GM18909 (cell line): ENCODE measurements at regions not wholly inside any gene's neighbourhood (a gene's known extent, or its start where the extent isn't known, plus 50 kb on each side); places are given as distances from the start of the nearest gene placed in this dataset.
"Not testable (repeated sequence)": the region's sequence is repeated elsewhere in the genome, so short reads cannot be mapped to it uniquely, and the experiment has no call there.

ENCODE experiments used
- ATAC-seq: cut with Tn5 transposase; IDR thresholded peaks from one replicate; pipeline ENCODE4 v1.9.1; 2021; ENCODE audit warnings: mild to moderate bottlenecking; ENCODE audit not compliant: unreplicated experiment, poor library complexity

GRCh38 chr1:58257003-58257402, 289.5 kb downstream of the OMA1 start:
- ATAC-seq = no peak

DNA sequence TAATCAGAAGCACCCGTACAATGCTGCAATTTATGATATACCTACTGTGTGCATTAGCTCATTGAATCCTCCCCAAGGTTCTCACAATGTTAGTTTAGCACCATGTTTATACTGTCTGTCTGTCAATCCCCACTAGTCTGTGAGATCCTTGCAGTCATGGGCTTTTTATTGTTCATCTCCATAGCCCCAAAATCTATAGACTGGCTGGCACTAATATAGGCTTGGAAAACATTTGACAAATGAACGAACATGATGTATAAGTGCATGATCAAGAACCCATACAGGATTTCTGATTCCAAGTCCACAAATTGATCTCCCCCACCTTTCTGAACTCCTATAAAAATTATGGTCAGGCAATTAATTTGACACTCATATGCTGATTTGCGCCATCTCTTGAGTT, 290.0 kb downstream of the OMA1 start:
- no peak for ATAC-seq

DNA sequence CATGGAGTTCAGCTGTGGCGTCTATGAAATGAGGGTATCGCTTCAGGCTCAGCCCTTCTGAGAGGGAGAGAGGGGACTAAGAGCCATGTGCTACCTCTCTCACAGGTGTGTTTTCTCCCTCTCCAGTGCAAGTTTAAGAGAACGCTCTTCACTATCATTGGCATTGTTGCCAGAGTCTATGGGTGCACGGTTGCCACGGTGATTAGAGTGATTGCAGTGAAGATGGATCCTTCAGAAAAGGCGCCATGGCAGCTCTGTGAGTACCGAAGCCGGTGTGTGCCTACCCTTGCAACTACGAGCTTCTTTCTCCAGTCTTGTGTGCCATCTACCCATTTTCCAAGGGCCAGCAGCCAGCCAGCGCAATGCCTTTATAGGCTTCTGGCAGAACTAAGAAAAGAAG, 290.5 kb downstream of the OMA1 start:
- no peak for ATAC-seq

- no peak for ATAC-seq
Observed at GRCh38 chr1:58255192-58255591, 291.3 kb downstream of the OMA1 start.

GRCh38 chr1:58251430-58252073, 295.0 kb downstream of the OMA1 start:
- ATAC-seq = peak; percentile 45

GRCh38 chr1:58250587-58250948, 296.0 kb downstream of the OMA1 start:
- ATAC-seq = no peak

DNA sequence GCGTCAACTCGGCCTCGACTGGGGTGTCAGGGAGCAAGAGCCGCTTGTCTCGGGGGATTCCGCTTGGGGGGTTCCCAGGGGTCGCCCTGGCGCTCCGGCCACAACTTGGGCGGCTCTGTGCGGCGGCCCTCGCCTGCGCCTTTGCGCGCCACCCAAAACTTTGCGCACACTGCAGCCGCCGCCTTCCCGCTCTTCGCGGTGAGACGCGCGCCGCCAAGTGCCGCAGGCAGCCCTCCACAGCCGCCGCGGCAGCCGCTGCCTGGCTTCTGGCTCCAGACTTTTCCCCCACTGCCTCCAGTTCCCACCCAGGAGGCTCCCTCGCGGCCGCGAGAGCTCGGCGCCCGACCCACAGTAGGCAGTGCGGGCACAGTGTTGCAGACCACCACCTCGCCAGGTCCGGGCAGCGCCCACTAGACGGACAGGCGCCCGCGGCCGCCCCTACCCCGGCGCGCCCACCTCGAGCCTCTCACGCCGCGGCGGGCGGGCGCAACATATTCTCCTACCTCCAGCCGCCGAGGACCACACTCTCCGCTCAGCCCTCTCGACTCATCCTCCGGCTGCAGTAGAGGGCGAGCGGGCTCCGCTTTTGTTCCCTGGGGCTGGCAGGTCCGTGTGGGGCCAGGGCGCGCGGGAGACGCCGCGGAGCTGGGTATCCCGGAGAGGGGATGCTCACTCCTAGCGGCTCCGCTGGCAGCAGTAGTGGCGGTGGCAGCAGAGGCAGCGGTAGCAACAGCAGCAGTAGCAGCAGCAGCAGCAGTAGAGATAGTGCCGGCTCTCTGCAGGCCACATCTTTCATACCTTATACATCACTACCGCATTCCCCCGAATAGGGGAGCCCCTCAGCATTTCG, 296.6 kb downstream of the OMA1 start:
- peak; percentile 56 for ATAC-seq

DNA sequence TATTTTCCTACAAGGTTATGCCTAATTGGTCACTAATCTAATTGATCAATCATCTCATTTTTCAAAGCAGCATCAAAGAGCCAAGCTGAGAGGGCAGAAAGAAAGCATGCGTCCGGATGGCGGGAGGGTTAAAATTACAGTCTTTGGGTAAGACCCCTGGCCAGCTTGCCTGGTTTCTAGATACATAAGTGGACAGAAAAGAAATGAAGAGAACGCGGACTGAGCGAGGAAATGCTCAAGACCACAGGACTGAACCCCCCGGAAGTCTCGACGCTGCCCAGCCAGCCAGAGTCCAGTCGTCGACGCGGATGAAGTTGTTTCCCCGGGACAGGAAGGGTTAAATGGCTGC, 297.2 kb downstream of the OMA1 start:
- no peak for ATAC-seq

- no peak for ATAC-seq
Observed at GRCh38 chr1:58248791-58249190, 297.7 kb downstream of the OMA1 start.

DNA sequence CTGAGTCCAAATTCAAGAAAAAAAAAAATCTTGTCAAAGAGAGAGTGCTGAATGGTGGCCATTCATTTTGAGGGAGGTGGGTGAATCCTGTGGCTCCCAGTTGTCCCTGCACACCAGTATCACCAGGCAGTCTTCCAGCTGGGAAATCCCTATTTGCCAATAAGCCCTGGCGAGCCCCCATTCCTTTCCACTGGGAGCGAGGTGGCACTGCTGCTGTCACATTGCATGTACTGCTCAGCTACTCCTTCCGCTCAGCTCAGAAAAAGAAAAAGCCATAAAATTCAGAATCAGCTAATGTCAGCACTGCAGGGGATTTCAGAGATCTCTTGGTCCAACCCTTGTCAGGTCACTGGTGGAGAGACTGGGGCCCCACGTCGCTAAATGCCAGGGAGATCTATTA, 298.5 kb downstream of the OMA1 start:
- no peak for ATAC-seq

GRCh38 chr1:58246549-58246948, 300.0 kb downstream of the OMA1 start:
- ATAC-seq = no peak

GRCh38 chr1:58244872-58245271, 301.7 kb downstream of the OMA1 start:
- no peak for ATAC-seq

GRCh38 chr1:58238846-58239245, 307.7 kb downstream of the OMA1 start:
- no peak for ATAC-seq

- no peak for ATAC-seq
Observed at GRCh38 chr1:58233729-58234128, 312.8 kb downstream of the OMA1 start.

GRCh38 chr1:58231204-58231603, 315.3 kb downstream of the OMA1 start:
- no peak for ATAC-seq

- ATAC-seq = no peak
Observed at GRCh38 chr1:58227604-58228003, 318.9 kb downstream of the OMA1 start.

GRCh38 chr1:58223522-58223921, 323.0 kb downstream of the OMA1 start:
- ATAC-seq = no peak

GRCh38 chr1:58220836-58221472, 325.6 kb downstream of the OMA1 start:
- no peak for ATAC-seq

DNA sequence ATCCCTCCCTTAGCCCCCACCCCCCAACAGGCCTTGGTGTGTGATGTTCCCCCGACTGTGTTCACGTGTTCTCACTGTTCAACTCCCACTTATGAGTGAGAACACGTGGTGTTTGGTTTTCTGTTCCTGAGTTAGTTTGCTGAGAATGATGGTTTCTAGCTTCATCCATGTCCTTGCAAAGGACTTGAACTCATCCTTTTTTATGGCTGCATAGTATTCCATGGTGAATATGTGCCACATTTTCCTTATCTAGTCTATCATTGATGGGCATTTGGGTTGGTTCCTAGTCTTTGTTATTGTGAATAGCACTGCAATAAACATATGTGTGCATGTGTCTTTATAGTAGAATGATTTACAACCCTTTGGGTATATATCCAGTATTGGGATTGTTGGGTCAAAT, 330.4 kb downstream of the OMA1 start:
- ATAC-seq = not testable (repeated sequence)

DNA sequence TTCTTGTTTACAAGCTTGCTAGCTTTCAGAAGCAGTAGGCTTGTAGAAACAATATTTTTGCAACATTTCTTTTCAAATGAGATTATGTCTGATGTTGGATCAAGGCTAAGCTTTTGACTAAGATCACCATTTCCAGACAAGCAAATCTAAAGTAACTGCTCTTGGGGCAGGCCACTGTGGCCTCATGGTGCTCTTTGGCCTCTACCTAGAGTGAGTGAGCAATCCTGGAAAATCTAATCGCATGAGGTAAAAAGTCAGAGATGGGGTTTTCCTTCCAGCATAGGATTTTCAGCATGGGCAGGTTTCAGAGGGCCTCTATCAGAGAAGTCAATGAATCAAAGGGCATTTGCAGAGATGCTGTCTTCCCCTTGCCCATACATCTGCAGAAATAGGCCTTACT, 331.9 kb downstream of the OMA1 start:
- ATAC-seq = no peak

DNA sequence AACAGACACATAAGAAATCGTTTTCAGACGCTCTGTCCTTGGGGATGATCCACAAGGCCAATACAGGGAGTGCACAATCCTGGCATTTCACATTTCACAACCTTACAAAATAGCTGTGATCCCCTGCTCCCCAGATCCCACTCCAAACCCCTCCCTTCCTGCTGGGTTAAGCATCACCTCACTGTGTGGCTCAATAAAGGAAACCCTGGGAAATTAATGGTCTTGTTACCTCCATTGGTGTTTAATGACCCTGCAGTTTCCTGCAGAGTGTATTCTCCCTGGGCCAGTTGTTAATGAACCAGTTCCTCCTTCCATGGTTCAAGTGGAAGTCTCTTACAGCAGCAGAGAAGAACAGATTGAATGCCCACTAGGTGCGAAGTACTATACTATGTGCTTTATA, 334.7 kb downstream of the OMA1 start:
- ATAC-seq = no peak

DNA sequence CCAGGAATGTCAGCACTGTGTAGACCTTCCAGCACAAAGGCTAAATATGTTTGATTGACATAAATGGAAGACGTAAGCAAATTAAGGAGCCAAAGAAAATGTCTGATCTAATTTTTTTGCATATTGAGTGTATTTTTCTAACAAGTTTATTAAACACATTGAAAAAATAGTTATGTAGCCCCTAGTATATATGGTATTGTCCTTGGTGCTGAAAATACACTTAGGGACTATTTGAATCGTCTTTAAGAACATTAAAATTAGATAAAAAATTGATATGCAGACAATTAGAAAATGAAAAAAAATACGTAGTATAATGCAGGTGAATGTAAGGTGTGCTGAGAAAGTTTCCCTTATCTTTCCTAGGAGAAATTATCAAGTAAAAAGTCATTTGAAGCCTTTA, 337.0 kb downstream of the OMA1 start:
- ATAC-seq = no peak
